NCI-H146 treated with DMSO at 0.1 percent for 48 hours (cell line): ENCODE measurements at regions not wholly inside any gene's neighbourhood (a gene's known extent, or its start where the extent isn't known, plus 50 kb on each side); places are given as distances from the start of the nearest gene placed in this dataset.
A peak's percentile ranks its signal among the peaks of the same experiment; 100 is the strongest.

Experiments used
- DNase-seq: peaks from one replicate; lab custom pipeline; 2025; ENCODE audit not compliant: unreplicated experiment; lab: John Stamatoyannopoulos, UW

DNA sequence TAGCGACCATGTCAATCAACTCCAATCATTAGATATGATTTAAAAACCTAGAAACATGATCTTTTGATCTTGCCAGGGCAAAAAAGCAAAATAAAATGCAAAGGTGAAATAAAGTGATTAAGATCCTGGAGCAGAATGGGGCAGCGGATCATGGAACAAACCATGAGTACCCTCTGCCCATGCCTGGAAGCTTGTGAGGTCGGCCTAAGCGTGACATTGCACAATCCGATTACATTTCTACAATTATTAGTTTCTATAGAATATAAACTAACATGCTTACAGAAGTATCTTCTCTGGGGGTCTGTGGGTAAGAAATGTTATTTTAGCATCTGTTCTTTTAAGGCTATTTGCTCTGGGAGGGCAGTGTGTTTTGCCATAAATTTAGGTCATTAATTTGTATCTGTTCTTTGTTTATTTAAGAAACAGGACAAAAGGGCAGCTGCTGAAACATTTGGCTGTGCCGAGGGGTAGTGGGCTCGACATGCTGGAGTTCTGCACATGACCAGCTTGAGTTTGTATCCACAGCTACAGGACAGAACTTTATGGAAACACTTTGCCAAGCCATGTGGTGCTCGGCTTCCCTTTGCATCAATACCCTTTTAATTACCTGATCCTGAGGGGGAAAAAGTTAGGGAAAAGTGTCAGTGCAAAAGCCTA lies 55.9 kb downstream of the ZBTB18 start:
- peak; percentile 86 for DNase-seq

GRCh38 chr1:244111027-244111426 lies 59.9 kb downstream of the ZBTB18 start:
- no peak for DNase-seq

DNA sequence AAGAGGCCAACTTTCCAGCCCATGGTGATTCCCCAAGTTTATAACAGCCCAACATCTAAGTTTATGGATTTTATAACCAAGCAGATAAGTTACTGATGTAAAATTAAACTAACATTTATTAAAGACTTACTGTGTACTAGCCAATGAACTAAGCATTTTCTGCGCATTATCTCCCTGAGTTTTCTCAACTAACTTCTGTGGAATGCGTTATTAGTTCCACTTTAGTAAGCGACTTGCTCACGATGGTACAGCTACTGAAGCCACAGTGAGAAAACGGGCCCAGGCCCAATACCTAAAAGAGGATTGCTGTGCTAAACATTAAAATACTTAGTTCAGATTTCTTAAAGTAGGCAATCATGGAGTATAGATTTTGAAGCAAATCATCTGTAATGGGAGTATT lies 61.0 kb downstream of the ZBTB18 start:
- DNase-seq: no peak

- no peak for DNase-seq
Observed at GRCh38 chr1:244112636-244113035, 61.6 kb downstream of the ZBTB18 start.

DNA sequence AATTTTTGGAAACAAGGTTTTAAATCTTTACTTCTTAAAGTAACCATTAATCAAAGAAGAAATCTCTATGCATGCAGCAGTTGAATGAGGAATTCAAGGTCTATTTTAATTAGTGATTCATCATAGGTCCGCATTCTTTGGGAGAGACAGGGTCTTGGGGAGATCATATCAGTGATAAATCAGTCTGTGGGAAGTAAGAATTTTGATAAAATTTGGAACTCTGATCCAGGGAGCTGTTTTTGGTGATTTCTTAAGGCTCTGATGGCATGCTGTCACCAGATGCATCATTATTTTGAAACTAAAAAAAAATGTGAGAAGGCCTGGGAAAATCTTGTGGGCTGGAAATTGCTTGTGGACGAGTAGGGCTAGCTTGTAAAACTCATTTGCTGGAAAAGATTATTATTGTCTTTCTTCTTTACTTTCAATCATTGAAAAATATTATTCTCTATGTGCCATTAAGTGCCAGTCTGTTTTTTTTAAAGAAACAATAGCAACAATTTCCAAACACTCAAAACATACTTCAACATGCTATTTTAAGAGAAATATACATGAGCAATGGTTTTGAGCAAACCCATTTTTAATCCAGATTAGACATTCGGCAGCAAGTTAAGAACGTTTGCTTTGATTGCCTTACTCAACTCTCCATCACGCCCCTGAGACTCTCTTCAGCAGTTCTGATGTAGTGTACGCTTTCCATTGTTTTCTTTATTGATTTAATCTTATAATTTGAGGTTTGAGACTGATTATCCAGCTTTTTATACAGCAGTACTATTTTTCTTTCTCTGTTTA lies 62.6 kb downstream of the ZBTB18 start:
- peak; percentile 45 for DNase-seq

GRCh38 chr1:244114892-244115291 lies 63.8 kb downstream of the ZBTB18 start:
- DNase-seq: no peak

- DNase-seq: no peak
Observed at GRCh38 chr1:244116946-244117345, 65.9 kb downstream of the ZBTB18 start.

GRCh38 chr1:244118109-244118761 lies 67.2 kb downstream of the ZBTB18 start:
- no peak for DNase-seq

GRCh38 chr1:244128591-244129383 lies 77.7 kb downstream of the ZBTB18 start:
- no peak for DNase-seq

DNA sequence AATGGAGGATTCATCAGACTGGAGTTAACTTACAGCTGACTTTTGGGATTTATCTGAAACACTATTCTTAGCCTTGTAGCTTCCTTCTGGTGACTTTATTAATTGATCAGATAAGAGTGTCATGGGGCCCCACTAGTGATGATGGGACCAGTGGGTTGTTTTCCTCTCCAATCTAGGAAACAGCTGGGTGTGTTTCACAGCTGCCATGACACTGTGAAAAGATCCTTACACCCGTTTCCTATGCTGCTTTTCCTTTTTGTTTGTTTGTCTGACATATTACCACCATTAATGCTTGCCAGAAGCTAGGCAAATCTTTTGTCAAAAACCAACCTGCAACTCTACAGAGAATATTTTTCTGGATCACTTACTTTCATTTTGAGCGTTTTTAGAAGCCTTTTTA lies 86.2 kb downstream of the ZBTB18 start:
- DNase-seq: no peak

GRCh38 chr1:244137725-244138124 lies 86.6 kb downstream of the ZBTB18 start:
- no peak for DNase-seq

GRCh38 chr1:244138399-244138798 lies 87.3 kb downstream of the ZBTB18 start:
- DNase-seq: no peak

DNA sequence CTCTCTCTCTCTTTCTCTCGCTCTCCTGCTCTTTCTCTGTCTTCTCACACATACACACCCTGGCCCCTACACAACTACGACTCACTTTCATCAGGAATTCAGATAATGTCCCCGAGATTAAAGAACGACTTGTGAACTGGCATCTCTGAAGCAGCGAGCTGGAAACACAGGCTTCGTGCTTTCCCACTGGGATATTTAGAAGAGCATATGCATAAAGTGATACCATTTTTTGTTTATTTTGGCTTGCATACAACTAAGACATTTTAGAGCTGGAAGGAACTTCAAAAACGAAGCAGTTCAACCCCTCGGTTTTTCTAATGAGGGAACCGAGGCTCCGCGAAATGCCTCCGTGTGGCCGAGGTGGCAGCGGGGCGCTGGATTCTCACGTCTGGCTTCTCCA lies 88.6 kb downstream of the ZBTB18 start:
- no peak for DNase-seq

GRCh38 chr1:244140420-244140819 lies 89.3 kb downstream of the ZBTB18 start:
- DNase-seq: no peak

- DNase-seq: no peak
Observed at GRCh38 chr1:244144053-244144452, 93.0 kb downstream of the ZBTB18 start.

DNA sequence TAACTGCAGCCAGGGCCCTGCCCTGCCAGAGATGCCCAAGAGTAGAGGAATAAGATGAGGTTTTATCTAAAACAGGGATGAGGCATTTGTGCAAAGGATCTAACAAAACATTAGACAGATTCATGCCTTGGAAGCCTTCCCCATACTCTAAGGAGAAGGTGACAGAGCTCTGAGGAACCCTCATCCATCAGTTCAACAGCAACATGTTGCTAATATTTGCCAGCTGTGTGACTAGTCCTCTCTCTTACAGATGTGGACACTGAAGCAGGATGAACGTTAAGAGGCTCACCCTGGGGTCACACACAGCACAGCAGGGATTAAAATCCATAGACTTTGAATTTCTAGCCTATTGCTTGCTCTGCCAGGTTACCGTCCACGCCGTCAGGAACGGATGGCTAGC lies 99.0 kb downstream of the ZBTB18 start:
- DNase-seq: no peak

- no peak for DNase-seq
Observed at GRCh38 chr1:244150665-244151064, 99.6 kb downstream of the ZBTB18 start.

GRCh38 chr1:244151537-244151936 lies 100.5 kb downstream of the ZBTB18 start:
- no peak for DNase-seq

- no peak for DNase-seq
Observed at GRCh38 chr1:244154508-244154871, 103.4 kb downstream of the ZBTB18 start.

- DNase-seq: peak; percentile 85
Observed at GRCh38 chr1:244154872-244155531, 103.9 kb downstream of the ZBTB18 start.

- DNase-seq: peak; percentile 69
Observed at GRCh38 chr1:244155661-244156060, 104.6 kb downstream of the ZBTB18 start.
